ENCODE measurements at regions not wholly inside any gene's neighbourhood (a gene's known extent, or its start where the extent isn't known, plus 50 kb on each side); places are given as distances from the start of the nearest gene placed in this dataset.

- DNase-seq: no peak
Observed at GRCh38 chr22:48664586-48664985, 1163.1 kb downstream of the BRD1 start.

- DNase-seq: peak; percentile 29 to 32
Observed at GRCh38 chr22:48663297-48663696, 1164.4 kb downstream of the BRD1 start.

- DNase-seq: no peak
Observed at GRCh38 chr22:48662476-48663135, 1165.1 kb downstream of the BRD1 start.

- DNase-seq: no peak
Observed at GRCh38 chr22:48661984-48662383, 1165.7 kb downstream of the BRD1 start.

- DNase-seq: no peak
Observed at GRCh38 chr22:48660790-48661740, 1166.6 kb downstream of the BRD1 start.

- no peak for DNase-seq
Observed at GRCh38 chr22:48660104-48660789, 1167.4 kb downstream of the BRD1 start.

GRCh38 chr22:48659404-48659996, 1168.2 kb downstream of the BRD1 start:
- no peak for DNase-seq

- no peak for DNase-seq
Observed at GRCh38 chr22:48658871-48659270, 1168.8 kb downstream of the BRD1 start.

- DNase-seq: no peak
Observed at GRCh38 chr22:48658246-48658645, 1169.4 kb downstream of the BRD1 start.

- DNase-seq: no peak
Observed at GRCh38 chr22:48654492-48654891, 1173.2 kb downstream of the BRD1 start.

GRCh38 chr22:48653929-48654328, 1173.7 kb downstream of the BRD1 start:
- DNase-seq: no peak

GRCh38 chr22:48653306-48653705, 1174.4 kb downstream of the BRD1 start:
- DNase-seq: no peak

GRCh38 chr22:48652796-48653195, 1174.9 kb downstream of the BRD1 start:
- DNase-seq: no peak

GRCh38 chr22:48651981-48652538, 1175.6 kb downstream of the BRD1 start:
- no peak for DNase-seq

GRCh38 chr22:48651036-48651890, 1176.4 kb downstream of the BRD1 start:
- DNase-seq: no peak

- no peak for DNase-seq
Observed at GRCh38 chr22:48650323-48651035, 1177.2 kb downstream of the BRD1 start.

- no peak for DNase-seq
Observed at GRCh38 chr22:48649466-48649865, 1178.2 kb downstream of the BRD1 start.

GRCh38 chr22:48649031-48649430, 1178.6 kb downstream of the BRD1 start:
- no peak for DNase-seq

GRCh38 chr22:48647606-48648515, 1179.8 kb downstream of the BRD1 start:
- DNase-seq: no peak

- no peak for DNase-seq
Observed at GRCh38 chr22:48647051-48647450, 1180.6 kb downstream of the BRD1 start.
